ENCODE measurements at regions not wholly inside any gene's neighbourhood (a gene's known extent, or its start where the extent isn't known, plus 50 kb on each side); places are given as distances from the start of the nearest gene placed in this dataset.

GRCh38 chr4:19831644-19832285 lies 419.9 kb upstream of the SLIT2 start:
- DNase-seq: no peak
- TF ChIP-seq GATA1 (IDR thresholded peaks at IDR 0.05; ENCODE audit: low read depth, low read length): no peak
- no peak for TF ChIP-seq POLR2A (IDR thresholded peaks at IDR 0.05; ENCODE audit: low read length)

- TF ChIP-seq GATA1 (IDR thresholded peaks at IDR 0.05; ENCODE audit: low read depth, low read length): no peak
- TF ChIP-seq POLR2A (IDR thresholded peaks at IDR 0.05; ENCODE audit: low read length): no peak
- DNase-seq: no peak
Observed at GRCh38 chr4:19829101-19829500, 422.6 kb upstream of the SLIT2 start.

- DNase-seq: no peak
- TF ChIP-seq POLR2A (IDR thresholded peaks at IDR 0.05; ENCODE audit: low read length) (no peak), GATA1 (IDR thresholded peaks at IDR 0.05; ENCODE audit: low read depth, low read length) (no peak)
Observed at GRCh38 chr4:19823781-19824180, 427.9 kb upstream of the SLIT2 start.

GRCh38 chr4:19819737-19820136 lies 432.0 kb upstream of the SLIT2 start:
- DNase-seq: no peak
- TF ChIP-seq POLR2A (IDR thresholded peaks at IDR 0.05; ENCODE audit: low read length) (no peak), GATA1 (IDR thresholded peaks at IDR 0.05; ENCODE audit: low read depth, low read length) (no peak)

- no peak for DNase-seq
- TF ChIP-seq POLR2A (IDR thresholded peaks at IDR 0.05; ENCODE audit: low read length) (no peak), GATA1 (IDR thresholded peaks at IDR 0.05; ENCODE audit: low read depth, low read length) (no peak)
Observed at GRCh38 chr4:19809989-19810388, 441.7 kb upstream of the SLIT2 start.

GRCh38 chr4:19807505-19807904 lies 444.2 kb upstream of the SLIT2 start:
- TF ChIP-seq POLR2A (IDR thresholded peaks at IDR 0.05; ENCODE audit: low read length) (no peak), GATA1 (IDR thresholded peaks at IDR 0.05; ENCODE audit: low read depth, low read length) (no peak)
- DNase-seq: no peak

GRCh38 chr4:19806865-19807264 lies 444.8 kb upstream of the SLIT2 start:
- no peak for DNase-seq
- no peak for TF ChIP-seq POLR2A (IDR thresholded peaks at IDR 0.05; ENCODE audit: low read length)
- no peak for TF ChIP-seq GATA1 (IDR thresholded peaks at IDR 0.05; ENCODE audit: low read depth, low read length)

GRCh38 chr4:19803406-19803805 lies 448.3 kb upstream of the SLIT2 start:
- no peak for DNase-seq
- TF ChIP-seq GATA1 (IDR thresholded peaks at IDR 0.05; ENCODE audit: low read depth, low read length) (no peak), POLR2A (IDR thresholded peaks at IDR 0.05; ENCODE audit: low read length) (no peak)

- DNase-seq: no peak
- no peak for TF ChIP-seq GATA1 (IDR thresholded peaks at IDR 0.05; ENCODE audit: low read depth, low read length)
- no peak for TF ChIP-seq POLR2A (IDR thresholded peaks at IDR 0.05; ENCODE audit: low read length)
Observed at GRCh38 chr4:19793831-19794230, 457.9 kb upstream of the SLIT2 start.

GRCh38 chr4:19791422-19792123 lies 460.1 kb upstream of the SLIT2 start:
- DNase-seq: no peak
- TF ChIP-seq POLR2A (IDR thresholded peaks at IDR 0.05; ENCODE audit: low read length) (no peak), GATA1 (IDR thresholded peaks at IDR 0.05; ENCODE audit: low read depth, low read length) (no peak)

- TF ChIP-seq GATA1 (IDR thresholded peaks at IDR 0.05; ENCODE audit: low read depth, low read length) (no peak), POLR2A (IDR thresholded peaks at IDR 0.05; ENCODE audit: low read length) (no peak)
- DNase-seq: no peak
Observed at GRCh38 chr4:19786616-19787015, 465.1 kb upstream of the SLIT2 start.

GRCh38 chr4:19783667-19784223 lies 468.0 kb upstream of the SLIT2 start:
- TF ChIP-seq GATA1 (IDR thresholded peaks at IDR 0.05; ENCODE audit: low read depth, low read length): no peak
- no peak for TF ChIP-seq POLR2A (IDR thresholded peaks at IDR 0.05; ENCODE audit: low read length)
- DNase-seq: no peak

- TF ChIP-seq GATA1 (IDR thresholded peaks at IDR 0.05; ENCODE audit: low read depth, low read length): no peak
- DNase-seq: no peak
Observed at GRCh38 chr4:19780871-19781270, 470.8 kb upstream of the SLIT2 start.

- DNase-seq: no peak
- TF ChIP-seq GATA1 (IDR thresholded peaks at IDR 0.05; ENCODE audit: low read depth, low read length) (no peak), POLR2A (IDR thresholded peaks at IDR 0.05; ENCODE audit: low read length) (no peak)
Observed at GRCh38 chr4:19776929-19777328, 474.8 kb upstream of the SLIT2 start.

- no peak for TF ChIP-seq GATA1 (IDR thresholded peaks at IDR 0.05; ENCODE audit: low read depth, low read length)
- TF ChIP-seq POLR2A (IDR thresholded peaks at IDR 0.05; ENCODE audit: low read length): no peak
- DNase-seq: no peak
Observed at GRCh38 chr4:19776021-19776459, 475.7 kb upstream of the SLIT2 start.

All from erythroblast (primary cell).